Fibroblast of the aortic adventitia (primary cell): ENCODE measurements at regions not wholly inside any gene's neighbourhood (a gene's known extent, or its start where the extent isn't known, plus 50 kb on each side); places are given as distances from the start of the nearest gene placed in this dataset.

Experiments
- DNase-seq: peaks from one replicate; pipeline ENCODE4 v3.0.0-alpha.2; 2010; ENCODE audit warnings: low read depth
- H3K4me3 ChIP-seq: 2 replicates; pipeline ENCODE4 v1.5.1; 2011; ENCODE audit warnings: low read depth, mild to moderate bottlenecking, control low read depth, low read length, moderate library complexity
- TF ChIP-seq, protein P1 (sequence below): IDR thresholded peaks from 2 replicates; pipeline ENCODE4 v1.5.1; 2011; ENCODE audit warnings: mild to moderate bottlenecking, low read length, control low read depth, inconsistent platforms; ENCODE audit not compliant: insufficient read depth

DNA sequence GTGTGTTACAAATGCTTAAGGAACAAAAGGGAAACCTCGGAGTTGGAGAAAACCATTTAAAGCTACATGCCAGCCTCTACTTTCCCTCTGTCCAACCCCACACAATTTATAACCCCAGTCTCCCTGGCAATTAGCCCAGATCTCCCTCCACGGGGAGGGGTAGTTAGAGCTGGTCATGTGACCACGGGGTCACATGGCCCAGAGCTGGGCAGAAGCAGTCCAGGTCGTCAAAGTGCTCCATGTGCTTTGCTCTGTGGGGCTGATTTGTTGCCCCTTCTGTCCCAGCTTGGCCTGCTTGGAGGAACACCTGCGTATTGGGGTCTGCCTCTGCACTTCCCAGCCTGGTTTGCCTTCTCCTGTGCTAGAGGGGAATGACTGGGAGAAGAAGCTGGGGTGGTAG is 219.1 kb downstream of the RBM19 start:
- TF ChIP-seq, protein P1, sequence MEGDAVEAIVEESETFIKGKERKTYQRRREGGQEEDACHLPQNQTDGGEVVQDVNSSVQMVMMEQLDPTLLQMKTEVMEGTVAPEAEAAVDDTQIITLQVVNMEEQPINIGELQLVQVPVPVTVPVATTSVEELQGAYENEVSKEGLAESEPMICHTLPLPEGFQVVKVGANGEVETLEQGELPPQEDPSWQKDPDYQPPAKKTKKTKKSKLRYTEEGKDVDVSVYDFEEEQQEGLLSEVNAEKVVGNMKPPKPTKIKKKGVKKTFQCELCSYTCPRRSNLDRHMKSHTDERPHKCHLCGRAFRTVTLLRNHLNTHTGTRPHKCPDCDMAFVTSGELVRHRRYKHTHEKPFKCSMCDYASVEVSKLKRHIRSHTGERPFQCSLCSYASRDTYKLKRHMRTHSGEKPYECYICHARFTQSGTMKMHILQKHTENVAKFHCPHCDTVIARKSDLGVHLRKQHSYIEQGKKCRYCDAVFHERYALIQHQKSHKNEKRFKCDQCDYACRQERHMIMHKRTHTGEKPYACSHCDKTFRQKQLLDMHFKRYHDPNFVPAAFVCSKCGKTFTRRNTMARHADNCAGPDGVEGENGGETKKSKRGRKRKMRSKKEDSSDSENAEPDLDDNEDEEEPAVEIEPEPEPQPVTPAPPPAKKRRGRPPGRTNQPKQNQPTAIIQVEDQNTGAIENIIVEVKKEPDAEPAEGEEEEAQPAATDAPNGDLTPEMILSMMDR = no peak
- no peak overlapping the region for H3K4me3 ChIP-seq
- no peak for DNase-seq

DNA sequence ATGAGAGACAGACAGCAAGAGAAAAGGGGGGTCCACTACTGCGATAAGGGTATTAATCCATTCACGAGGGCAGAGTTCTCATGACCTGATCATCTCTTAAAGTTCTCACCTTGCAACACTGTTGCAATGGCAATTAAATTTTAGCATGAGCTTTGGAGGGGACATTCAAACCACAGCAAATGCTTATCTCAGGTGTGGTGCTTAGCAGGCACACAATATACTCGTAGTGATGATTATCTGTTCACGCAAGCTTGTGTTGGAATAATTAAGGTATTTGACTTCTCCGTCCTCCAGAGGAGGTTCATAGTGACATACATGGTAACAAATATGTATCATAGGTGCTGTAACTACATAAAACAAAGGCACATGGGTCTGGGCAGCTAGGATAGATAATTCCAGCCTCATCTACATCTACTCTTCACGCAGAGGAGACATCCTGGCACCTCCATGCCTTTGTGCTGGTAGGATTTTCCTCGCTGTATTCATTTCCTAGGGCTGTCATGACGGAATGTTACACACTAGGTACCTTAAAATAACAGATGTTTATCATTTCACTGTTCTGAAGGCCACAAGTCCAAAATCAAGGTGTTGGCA is 221.2 kb downstream of the RBM19 start:
- no peak for DNase-seq
- TF ChIP-seq, protein P1 = no peak
- no peak overlapping the region for H3K4me3 ChIP-seq

DNA sequence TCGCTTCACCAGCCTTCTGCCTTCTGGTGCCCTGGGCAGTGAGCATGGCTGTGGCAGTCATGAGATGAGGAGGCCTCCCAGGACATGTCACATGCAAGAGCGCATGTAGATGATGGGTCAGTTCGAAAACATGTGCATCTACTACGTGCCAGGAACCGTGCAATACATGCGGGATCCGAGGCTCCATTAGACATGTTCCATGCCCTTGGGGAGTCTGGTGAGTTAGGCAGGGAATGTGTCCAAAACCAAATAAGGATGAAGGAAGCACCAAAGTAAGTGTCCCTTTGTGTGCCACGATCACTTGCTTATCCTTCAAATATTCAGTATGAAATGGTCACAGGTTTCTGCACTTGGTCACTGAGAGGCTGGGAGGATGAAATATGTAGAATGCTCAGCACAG is 223.3 kb downstream of the RBM19 start:
- TF ChIP-seq, protein P1 = no peak
- H3K4me3 ChIP-seq = no peak overlapping the region
- no peak for DNase-seq

DNA sequence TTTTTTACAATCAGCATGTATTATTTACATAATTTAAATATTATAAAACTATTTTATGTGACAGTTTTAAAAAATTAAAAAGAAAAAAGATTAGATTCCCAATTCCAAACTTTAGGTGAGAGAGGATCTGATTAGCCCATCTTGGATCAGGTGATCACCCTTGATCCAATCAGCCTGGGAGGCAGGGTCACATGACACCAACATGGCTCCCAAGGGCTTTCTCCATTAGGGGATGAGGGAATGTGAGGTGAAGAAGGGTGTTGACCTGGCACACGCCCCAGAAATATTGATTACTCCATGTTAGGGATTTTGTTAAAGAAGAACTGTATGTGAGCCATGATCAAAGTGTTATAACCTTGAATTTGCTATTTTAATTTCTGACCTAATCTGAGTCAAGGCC is 225.4 kb downstream of the RBM19 start:
- TF ChIP-seq, protein P1 = no peak

DNA sequence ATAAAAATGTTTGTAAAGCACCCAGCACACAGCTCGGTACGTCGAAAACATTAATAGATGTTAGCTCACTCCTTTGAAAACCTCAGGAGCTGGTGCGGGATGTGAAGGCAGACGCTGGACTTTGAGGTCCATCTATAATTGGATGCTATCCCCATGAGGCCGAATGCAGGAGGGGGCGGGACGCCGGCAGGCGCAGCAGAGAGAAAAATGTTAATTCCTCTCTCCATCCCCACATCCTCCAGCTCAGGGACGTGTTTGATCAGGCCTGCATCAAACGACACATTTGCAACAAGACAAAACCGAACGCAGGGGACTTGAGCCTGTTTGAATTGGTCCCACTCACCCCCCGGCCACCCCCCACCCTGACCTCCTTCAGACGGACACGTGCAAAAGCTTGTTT is 231.0 kb downstream of the RBM19 start:
- H3K4me3 ChIP-seq = no peak overlapping the region
- TF ChIP-seq, protein P1 = no peak
- no peak for DNase-seq

More for the DNA sequence above, 225.4 kb downstream of the RBM19 start:
- H3K4me3 ChIP-seq = no peak overlapping the region
- DNase-seq = no peak

DNA sequence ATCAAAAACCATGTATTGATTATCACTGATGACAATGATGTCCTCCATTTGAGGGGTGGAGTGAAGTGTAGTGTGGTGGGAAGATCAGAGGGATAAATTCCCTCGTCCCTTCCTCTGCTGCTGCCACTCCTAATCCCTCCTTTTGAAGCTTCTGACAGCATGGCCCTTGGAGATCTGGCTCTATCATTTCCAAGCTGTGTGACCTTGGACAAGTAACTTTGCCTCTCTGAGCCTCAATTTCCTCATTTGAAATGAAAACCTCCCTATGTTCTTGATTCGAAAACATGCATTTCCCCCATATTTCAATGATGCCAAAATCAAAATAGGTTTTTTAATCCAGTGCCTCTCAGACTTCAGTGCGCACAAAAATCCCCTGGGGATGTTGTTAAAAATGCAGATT is 231.6 kb downstream of the RBM19 start:
- DNase-seq = no peak
- no peak overlapping the region for H3K4me3 ChIP-seq
- TF ChIP-seq, protein P1 = no peak

DNA sequence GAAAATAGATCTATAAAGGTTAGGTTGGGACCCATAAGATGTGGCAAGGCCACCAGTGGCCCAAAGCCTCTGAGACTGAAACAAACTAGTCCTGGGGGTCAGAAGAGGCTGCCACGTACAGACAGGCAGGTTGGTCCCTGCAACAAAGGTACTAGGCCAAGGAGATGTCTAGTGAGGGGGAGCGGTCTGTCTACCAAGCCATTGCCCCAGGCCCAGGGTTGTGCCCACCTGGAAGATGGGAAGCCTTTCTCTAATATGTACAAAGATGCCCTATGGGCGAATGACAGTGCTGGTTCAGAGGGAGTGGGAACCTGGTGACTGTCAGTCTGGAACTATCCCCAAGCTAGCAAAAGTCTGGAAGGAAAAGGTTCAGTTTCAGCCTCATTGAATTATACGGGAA is 233.2 kb downstream of the RBM19 start:
- TF ChIP-seq, protein P1 = no peak
- no peak overlapping the region for H3K4me3 ChIP-seq
- no peak for DNase-seq
